ENCODE measurements at regions not wholly inside any gene's neighbourhood (a gene's known extent, or its start where the extent isn't known, plus 50 kb on each side); places are given as distances from the start of the nearest gene placed in this dataset.

- no peak for DNase-seq
Observed at GRCh38 chr12:98074286-98074685, 441.1 kb upstream of the TMPO start.

- no peak for DNase-seq
Observed at GRCh38 chr12:98084391-98084790, 431.0 kb upstream of the TMPO start.

GRCh38 chr12:98085046-98085755 lies 430.2 kb upstream of the TMPO start:
- no peak for DNase-seq

- DNase-seq, result no peak
Observed at GRCh38 chr12:98090731-98091130, 424.7 kb upstream of the TMPO start.

GRCh38 chr12:98096436-98096835 lies 419.0 kb upstream of the TMPO start:
- no peak for DNase-seq

- DNase-seq, result no peak
Observed at GRCh38 chr12:98106031-98106683, 409.2 kb upstream of the TMPO start.

GRCh38 chr12:98109266-98109665 lies 406.1 kb upstream of the TMPO start:
- no peak for DNase-seq

- DNase-seq, result no peak
Observed at GRCh38 chr12:98110536-98110935, 404.9 kb upstream of the TMPO start.

- DNase-seq, result no peak
Observed at GRCh38 chr12:98113548-98113947, 401.8 kb upstream of the TMPO start.

- DNase-seq, result no peak
Observed at GRCh38 chr12:98121963-98122362, 393.4 kb upstream of the TMPO start.

GRCh38 chr12:98123021-98123461 lies 392.3 kb upstream of the TMPO start:
- no peak for DNase-seq

GRCh38 chr12:98126637-98127335 lies 388.6 kb upstream of the TMPO start:
- no peak for DNase-seq

- no peak for DNase-seq
Observed at GRCh38 chr12:98127336-98127679, 388.1 kb upstream of the TMPO start.

GRCh38 chr12:98127854-98128253 lies 387.5 kb upstream of the TMPO start:
- no peak for DNase-seq

GRCh38 chr12:98136544-98136943 lies 378.8 kb upstream of the TMPO start:
- no peak for DNase-seq

GRCh38 chr12:98137278-98137677 lies 378.1 kb upstream of the TMPO start:
- no peak for DNase-seq

GRCh38 chr12:98144953-98145352 lies 370.4 kb upstream of the TMPO start:
- DNase-seq, result no peak

GRCh38 chr12:98146043-98146442 lies 369.3 kb upstream of the TMPO start:
- DNase-seq, result no peak

- DNase-seq, result no peak
Observed at GRCh38 chr12:98146487-98146886, 368.9 kb upstream of the TMPO start.

- DNase-seq, result no peak
Observed at GRCh38 chr12:98149270-98149669, 366.1 kb upstream of the TMPO start.

GRCh38 chr12:98149691-98150210 lies 365.6 kb upstream of the TMPO start:
- no peak for DNase-seq

GRCh38 chr12:98151105-98151590 lies 364.2 kb upstream of the TMPO start:
- DNase-seq, result no peak

- no peak for DNase-seq
Observed at GRCh38 chr12:98151984-98152383, 363.4 kb upstream of the TMPO start.

GRCh38 chr12:98154850-98155249 lies 360.5 kb upstream of the TMPO start:
- DNase-seq, result no peak
